HCT116 (cell line): ENCODE measurements at regions not wholly inside any gene's neighbourhood (a gene's known extent, or its start where the extent isn't known, plus 50 kb on each side); places are given as distances from the start of the nearest gene placed in this dataset.

Experiments
- ATAC-seq: fragments of 200-7000 bp; cut with Tn5 transposase; 2 replicates; pipeline ENCODE4 v1.9.1; 2020; ENCODE audit warnings: mild to moderate bottlenecking, moderate library complexity
- BruUV-seq: library from RNA; stranded (reverse); fragments of 400-500 nt; replicated peaks from 2 replicates; lab custom pipeline; 2021; lab: Mats Ljungman, UMichigan
- CTCF ChIA-PET: fragments of 300-600 bp; sonication (Branson Sonifier 250); formaldehyde crosslinking; loops from one replicate; lab custom pipeline; 2021; ENCODE audit warnings: antibody characterized with exemption; lab: Charles Lee
- POLR2A ChIA-PET: fragments of 300-600, 350-600 bp; sonication (Branson Sonifier 250); formaldehyde crosslinking; loops from one replicate; lab custom pipeline; 2021; ENCODE audit warnings: antibody characterized with exemption; lab: Charles Lee
- RAD21 ChIA-PET, 2 experiments: fragments of 300-600 bp; sonication (Branson Sonifier 250); formaldehyde crosslinking; loops; one replicate each; lab custom pipeline; 2023; ENCODE audit warnings: low total read pairs in 2 of 2; ENCODE audit not compliant: uncharacterized antibody in 2 of 2, unreplicated experiment in 2 of 2, low non-redundant PET in 1 of 2; lab: Charles Lee
- DNase-seq: peaks from one replicate; pipeline ENCODE4 v3.0.0-alpha.2; 2010; ENCODE audit warnings: low read depth, low spot score
- H2AFZ ChIP-seq: fragments of 200-600 bp; shearing (Covaris generic), sonication (generic); 2 replicates; pipeline ENCODE4 v1.6.1; 2017; ENCODE audit warnings: low read depth, mixed run types, mixed read lengths, antibody characterized with exemption, low read length; ENCODE audit not compliant: poor library complexity, severe bottlenecking
- H3K27ac ChIP-seq: 2 replicates; pipeline ENCODE4 v1.5.1; 2012; ENCODE audit warnings: low read depth, low read length
- H3K27me3 ChIP-seq: fragments of 200-600 bp; sonication (generic); 2 replicates; pipeline ENCODE4 v1.6.1; 2016; ENCODE audit warnings: mixed run types, low read length, mixed read lengths; ENCODE audit not compliant: insufficient read depth
- H3K36me3 ChIP-seq, 2 experiments: fragments of 200-500 bp in 1 of 2; fragments of 200-600 bp in 1 of 2; sonication (Bioruptor generic) in 1 of 2; sonication (generic) in 1 of 2; 2 replicates each; pipeline versions ENCODE4 v1.5.1 to v1.6.1; 2014 to 2016; ENCODE audit warnings: low read length in 2 of 2, inconsistent platforms in 1 of 2, mixed read lengths in 1 of 2, mixed run types in 1 of 2; ENCODE audit not compliant: insufficient read depth in 2 of 2, control insufficient read depth in 1 of 2
- H3K4me1 ChIP-seq, 2 experiments: fragments of 200-600 bp in 1 of 2; sonication (generic) in 1 of 2; 2 replicates each; pipeline versions ENCODE4 v1.5.1 to v1.6.1; 2012 to 2017; ENCODE audit warnings: low read length in 2 of 2, inconsistent platforms in 1 of 2, mild to moderate bottlenecking in 1 of 2, mixed read lengths in 1 of 2, mixed run types in 1 of 2, moderate library complexity in 1 of 2; ENCODE audit not compliant: insufficient read depth in 2 of 2, control insufficient read depth in 1 of 2
- H3K4me2 ChIP-seq: fragments of 200-600 bp; sonication (generic); 2 replicates; pipeline ENCODE4 v1.6.1; 2017; ENCODE audit warnings: mixed run types, low read length, mixed read lengths
- H3K4me3 ChIP-seq, 2 experiments: fragments of 200-600 bp in 1 of 2; sonication (generic) in 1 of 2; replicated peaks in 1 of 2; 2 replicates each; pipeline ENCODE4 v1.5.1; 2011 to 2016; ENCODE audit warnings: low read length in 2 of 2, control low read depth in 1 of 2, low read depth in 1 of 2, mild to moderate bottlenecking in 1 of 2, mixed read lengths in 1 of 2, mixed run types in 1 of 2
- H3K79me2 ChIP-seq: fragments of 200-600 bp; sonication (generic); 2 replicates; pipeline ENCODE4 v1.6.1; 2017; ENCODE audit warnings: mild to moderate bottlenecking, mixed run types, low read length, moderate library complexity, mixed read lengths; ENCODE audit not compliant: insufficient read depth
- H3K9ac ChIP-seq: fragments of 200-600 bp; sonication (generic); 2 replicates; pipeline ENCODE4 v1.6.1; 2016; ENCODE audit warnings: low read length, mixed read lengths
- H3K9me2 ChIP-seq: fragments of 200-600 bp; sonication (generic), shearing (Covaris generic); 2 replicates; pipeline ENCODE4 v1.6.1; 2017; ENCODE audit warnings: mixed run types, mild to moderate bottlenecking, moderate library complexity; ENCODE audit not compliant: insufficient read depth
- H3K9me3 ChIP-seq, 2 experiments: fragments of 200-500 bp in 1 of 2; fragments of 200-600 bp in 1 of 2; sonication (Bioruptor generic) in 1 of 2; sonication (generic) in 1 of 2; 2 replicates each; pipeline ENCODE4 v1.6.1; 2014 to 2017; ENCODE audit warnings: low read length in 2 of 2, mixed read lengths in 2 of 2, inconsistent platforms in 1 of 2, low read depth in 1 of 2, mild to moderate bottlenecking in 1 of 2, mixed run types in 1 of 2, moderate library complexity in 1 of 2; ENCODE audit not compliant: control insufficient read depth in 1 of 2, insufficient read depth in 1 of 2
- H4K20me1 ChIP-seq: fragments of 200-600 bp; sonication (generic), shearing (Covaris generic); 2 replicates; pipeline ENCODE4 v1.6.1; 2017; ENCODE audit warnings: mixed run types, mild to moderate bottlenecking, moderate library complexity; ENCODE audit not compliant: insufficient read depth
- CEBPB ChIP-seq: IDR thresholded peaks from 2 replicates; pipeline ENCODE4 v1.6.1; 2012; ENCODE audit warnings: low read depth
- EGR1 ChIP-seq: IDR thresholded peaks from 2 replicates; pipeline ENCODE4 v1.6.1; 2012; ENCODE audit warnings: low read depth
- ELF1 ChIP-seq: IDR thresholded peaks from 2 replicates; pipeline ENCODE4 v1.6.1; 2012; ENCODE audit warnings: low read depth, borderline replicate concordance
- TCF7L2 ChIP-seq: IDR thresholded peaks from 2 replicates; pipeline ENCODE4 v1.7.0; 2011; ENCODE audit warnings: borderline replicate concordance, inconsistent platforms; ENCODE audit not compliant: insufficient read depth, insufficient read length; ENCODE audit errors: extremely low read depth
- YY1 ChIP-seq: IDR thresholded peaks from 2 replicates; pipeline ENCODE4 v1.6.1; 2011; ENCODE audit warnings: low read length, low read depth, moderate library complexity, mild to moderate bottlenecking; ENCODE audit not compliant: insufficient replicate concordance; ENCODE audit errors: extremely low read depth
- ZFX ChIP-seq: fragments of 450-650 bp; IDR thresholded peaks from 2 replicates; pipeline ENCODE4 v1.6.1; 2017
- ZNF274 ChIP-seq: fragments of 200-500 bp; sonication (Bioruptor generic); IDR thresholded peaks from 2 replicates; pipeline ENCODE4 v1.6.1; 2014; ENCODE audit warnings: mild to moderate bottlenecking, low read depth, low read length, inconsistent platforms
- intact Hi-C: fragments of 100-400 bp; cut with micrococcal nuclease; formaldehyde crosslinking; loops from 2 replicates; pipeline ENCODE4 v1.10.0; 2022
- TF ChIP-seq, protein P1 (sequence below): IDR thresholded peaks from 2 replicates; pipeline ENCODE4 v1.6.1; 2012; ENCODE audit warnings: low read depth
- TF ChIP-seq, protein P2 (sequence below): IDR thresholded peaks from 2 replicates; pipeline ENCODE4 v1.6.1; 2011; ENCODE audit warnings: mild to moderate bottlenecking, low read length, moderate library complexity; ENCODE audit not compliant: insufficient replicate concordance; ENCODE audit errors: extremely low read depth

DNA sequence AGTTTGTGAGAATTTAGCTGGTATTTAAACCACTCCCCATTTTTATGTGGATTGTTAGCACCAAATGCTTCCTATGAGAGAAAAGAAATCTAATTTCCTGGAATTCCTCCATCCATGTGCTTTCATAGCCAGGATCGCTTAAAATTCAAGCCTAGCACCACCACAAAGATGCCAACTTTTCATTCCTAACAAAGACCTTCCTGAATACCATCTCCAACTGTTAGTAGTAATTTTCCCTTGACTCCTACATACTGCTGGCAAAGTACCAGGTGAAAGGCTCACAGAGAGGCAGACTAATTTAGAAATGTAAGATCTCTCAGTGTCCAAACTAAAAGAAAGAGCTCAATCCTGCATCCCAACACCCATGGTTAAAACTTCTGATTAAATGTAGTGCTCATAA, 386.3 kb downstream of the KCTD12 start:
- Histone ChIP-seq H3K36me3 (no peaks in the 10 kb centered on the region), H3K4me1 (no peaks in the 10 kb centered on the region), H3K9me3 (no peaks in the 10 kb centered on the region; a peak in 1 of 4 replicates), H3K79me2 (no peaks in the 10 kb centered on the region), H4K20me1 (no peaks in the 10 kb centered on the region), H3K27me3 (no peaks in the 10 kb centered on the region), H3K4me3 (no peak overlapping the region), H3K27ac (no peak overlapping the region), H3K9me2 (no peaks in the 10 kb centered on the region), H2AFZ (no peak overlapping the region), H3K4me2 (no peak overlapping the region), H3K9ac (no peak overlapping the region)
- no peak for TF ChIP-seq TCF7L2
- TF ChIP-seq ZNF274 = no peak
- no peak for TF ChIP-seq ZFX
- TF ChIP-seq, protein P1, sequence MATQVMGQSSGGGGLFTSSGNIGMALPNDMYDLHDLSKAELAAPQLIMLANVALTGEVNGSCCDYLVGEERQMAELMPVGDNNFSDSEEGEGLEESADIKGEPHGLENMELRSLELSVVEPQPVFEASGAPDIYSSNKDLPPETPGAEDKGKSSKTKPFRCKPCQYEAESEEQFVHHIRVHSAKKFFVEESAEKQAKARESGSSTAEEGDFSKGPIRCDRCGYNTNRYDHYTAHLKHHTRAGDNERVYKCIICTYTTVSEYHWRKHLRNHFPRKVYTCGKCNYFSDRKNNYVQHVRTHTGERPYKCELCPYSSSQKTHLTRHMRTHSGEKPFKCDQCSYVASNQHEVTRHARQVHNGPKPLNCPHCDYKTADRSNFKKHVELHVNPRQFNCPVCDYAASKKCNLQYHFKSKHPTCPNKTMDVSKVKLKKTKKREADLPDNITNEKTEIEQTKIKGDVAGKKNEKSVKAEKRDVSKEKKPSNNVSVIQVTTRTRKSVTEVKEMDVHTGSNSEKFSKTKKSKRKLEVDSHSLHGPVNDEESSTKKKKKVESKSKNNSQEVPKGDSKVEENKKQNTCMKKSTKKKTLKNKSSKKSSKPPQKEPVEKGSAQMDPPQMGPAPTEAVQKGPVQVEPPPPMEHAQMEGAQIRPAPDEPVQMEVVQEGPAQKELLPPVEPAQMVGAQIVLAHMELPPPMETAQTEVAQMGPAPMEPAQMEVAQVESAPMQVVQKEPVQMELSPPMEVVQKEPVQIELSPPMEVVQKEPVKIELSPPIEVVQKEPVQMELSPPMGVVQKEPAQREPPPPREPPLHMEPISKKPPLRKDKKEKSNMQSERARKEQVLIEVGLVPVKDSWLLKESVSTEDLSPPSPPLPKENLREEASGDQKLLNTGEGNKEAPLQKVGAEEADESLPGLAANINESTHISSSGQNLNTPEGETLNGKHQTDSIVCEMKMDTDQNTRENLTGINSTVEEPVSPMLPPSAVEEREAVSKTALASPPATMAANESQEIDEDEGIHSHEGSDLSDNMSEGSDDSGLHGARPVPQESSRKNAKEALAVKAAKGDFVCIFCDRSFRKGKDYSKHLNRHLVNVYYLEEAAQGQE = no peak
- no peak for TF ChIP-seq YY1
- TF ChIP-seq, protein P2, sequence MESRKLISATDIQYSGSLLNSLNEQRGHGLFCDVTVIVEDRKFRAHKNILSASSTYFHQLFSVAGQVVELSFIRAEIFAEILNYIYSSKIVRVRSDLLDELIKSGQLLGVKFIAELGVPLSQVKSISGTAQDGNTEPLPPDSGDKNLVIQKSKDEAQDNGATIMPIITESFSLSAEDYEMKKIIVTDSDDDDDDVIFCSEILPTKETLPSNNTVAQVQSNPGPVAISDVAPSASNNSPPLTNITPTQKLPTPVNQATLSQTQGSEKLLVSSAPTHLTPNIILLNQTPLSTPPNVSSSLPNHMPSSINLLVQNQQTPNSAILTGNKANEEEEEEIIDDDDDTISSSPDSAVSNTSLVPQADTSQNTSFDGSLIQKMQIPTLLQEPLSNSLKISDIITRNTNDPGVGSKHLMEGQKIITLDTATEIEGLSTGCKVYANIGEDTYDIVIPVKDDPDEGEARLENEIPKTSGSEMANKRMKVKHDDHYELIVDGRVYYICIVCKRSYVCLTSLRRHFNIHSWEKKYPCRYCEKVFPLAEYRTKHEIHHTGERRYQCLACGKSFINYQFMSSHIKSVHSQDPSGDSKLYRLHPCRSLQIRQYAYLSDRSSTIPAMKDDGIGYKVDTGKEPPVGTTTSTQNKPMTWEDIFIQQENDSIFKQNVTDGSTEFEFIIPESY = no peak
- no peak for TF ChIP-seq ELF1
- no peak for TF ChIP-seq EGR1
- TF ChIP-seq CEBPB = no peak
- ATAC-seq (no peak), DNase-seq (no peak)
- ChIA-PET POLR2A (no interaction called here), CTCF (no interaction called here), RAD21 (no interaction called here)
- intact Hi-C loops = no loop called here
- BruUV-seq = no TSS peak
